ENCODE measurements at regions not wholly inside any gene's neighbourhood (a gene's known extent, or its start where the extent isn't known, plus 50 kb on each side); places are given as distances from the start of the nearest gene placed in this dataset.

DNA sequence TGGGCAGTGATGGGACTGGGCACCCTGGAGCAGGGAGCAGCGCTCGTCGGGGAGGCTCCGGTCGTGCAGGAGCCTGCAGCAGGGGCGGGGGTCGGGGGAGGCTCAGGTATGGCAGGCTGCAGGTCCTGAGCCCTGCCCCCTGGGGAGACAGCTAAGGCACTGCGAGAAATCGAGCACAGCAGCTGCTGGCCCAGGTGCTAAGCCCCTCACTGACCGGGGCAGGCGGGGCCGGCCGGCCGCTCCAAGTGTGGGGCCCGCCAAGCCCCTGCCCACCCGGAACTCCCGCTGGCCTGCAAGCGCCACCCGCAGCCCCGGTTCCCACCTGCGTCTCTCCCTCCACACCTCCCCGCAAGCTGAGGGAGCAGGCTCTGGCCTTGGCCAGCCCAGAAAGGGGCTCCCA is 326.8 kb upstream of the TMTC1 start:
- Histone ChIP-seq H3K79me1 (ENCODE audit: low read depth in 1 of 2, low read length in 2 of 2) (no peaks in the 10 kb centered on the region), H3K4me1 (ENCODE audit: control insufficient read depth, insufficient read depth, low read length) (0 out of 2 replicates have a peak, but pooled peaks cover 1% of the 10 kb centered on the region), H4K5ac (ENCODE audit: low read depth, low read length) (no peak overlapping the region), H3K27ac (ENCODE audit: insufficient read depth, low read length) (no peak overlapping the region), H3K9me1 (ENCODE audit: insufficient read depth, low read length) (no peaks in the 10 kb centered on the region), H3K4me2 (ENCODE audit: low read depth, low read length) (no peak overlapping the region), H3K27me3 (ENCODE audit: control insufficient read depth, insufficient read depth, low read length) (peaks cover 2% of the 10 kb centered on the region; the same call in 1 of the 2 replicates), H2AK9ac (replicated peaks; ENCODE audit: low read depth, low read length, poor library complexity) (no peak overlapping the region), H2BK5ac (ENCODE audit: low read depth, low read length, poor library complexity, severe bottlenecking) (no peak overlapping the region), H3K23ac (ENCODE audit: low read depth, low read length) (no peak overlapping the region), H2AFZ (replicated peaks; ENCODE audit: low read length, poor library complexity) (no peak overlapping the region), H2BK15ac (ENCODE audit: low read depth, low read length) (no peak overlapping the region), H3K9me3 (ENCODE audit: control insufficient read depth, insufficient read depth, low read length) (peaks cover 5% of the 10 kb centered on the region; the same call in 1 of the 2 replicates), H2AK5ac (ENCODE audit: low read depth, low read length) (no peak overlapping the region), H2BK20ac (ENCODE audit: low read depth, low read length) (no peak overlapping the region), H3K14ac (replicated peaks; ENCODE audit: low read depth, low read length) (no peak overlapping the region), H4K8ac (ENCODE audit: low read depth in 2 of 2, low read length in 2 of 2) (no peak overlapping the region), H4K91ac (ENCODE audit: insufficient read depth, low read depth, low read length) (no peak overlapping the region), H2BK120ac (ENCODE audit: low read depth, low read length) (no peak overlapping the region), H3K18ac (ENCODE audit: low read depth, low read length) (no peak overlapping the region), H3K56ac (ENCODE audit: extremely low read depth, insufficient read depth, low read length) (no peak overlapping the region), H3K4me3 (ENCODE audit: insufficient read depth, low read depth, low read length) (no peak overlapping the region), H3K4ac (ENCODE audit: low read depth, low read length) (no peak overlapping the region), H4K20me1 (ENCODE audit: insufficient read depth, low read length) (no peaks in the 10 kb centered on the region), H3K9ac (ENCODE audit: low read depth, low read length) (no peak overlapping the region), H3K36me3 (ENCODE audit: control insufficient read depth, insufficient read depth, low read length) (no peaks in the 10 kb centered on the region)
- dilution Hi-C loops (cut with HindIII; ENCODE audit: low sequenced_read_pairs, unreplicated experiment), result no loop called here
- TF ChIP-seq, protein P1, sequence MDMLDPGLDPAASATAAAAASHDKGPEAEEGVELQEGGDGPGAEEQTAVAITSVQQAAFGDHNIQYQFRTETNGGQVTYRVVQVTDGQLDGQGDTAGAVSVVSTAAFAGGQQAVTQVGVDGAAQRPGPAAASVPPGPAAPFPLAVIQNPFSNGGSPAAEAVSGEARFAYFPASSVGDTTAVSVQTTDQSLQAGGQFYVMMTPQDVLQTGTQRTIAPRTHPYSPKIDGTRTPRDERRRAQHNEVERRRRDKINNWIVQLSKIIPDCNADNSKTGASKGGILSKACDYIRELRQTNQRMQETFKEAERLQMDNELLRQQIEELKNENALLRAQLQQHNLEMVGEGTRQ (IDR thresholded peaks at IDR 0.05; ENCODE audit: low read depth, low read length), result no peak
- TF ChIP-seq NFE2L2 (IDR thresholded peaks at IDR 0.05; ENCODE audit: low read depth, low read length) (no peak), RCOR1 (IDR thresholded peaks at IDR 0.05; ENCODE audit: insufficient replicate concordance, low read length) (no peak), BHLHE40 (IDR thresholded peaks at IDR 0.05; ENCODE audit: low read depth, low read length) (no peak), FOS (IDR thresholded peaks at IDR 0.05; ENCODE audit: low read depth, low read length) (no peak), MAZ (IDR thresholded peaks at IDR 0.05; ENCODE audit: borderline replicate concordance, low read depth, low read length) (no peak), RAD21 (IDR thresholded peaks at IDR 0.05; ENCODE audit: low read length) (no peak), RFX5 (IDR thresholded peaks at IDR 0.05; ENCODE audit: low read depth, low read length) (no peak)
- TF ChIP-seq, protein P2, sequence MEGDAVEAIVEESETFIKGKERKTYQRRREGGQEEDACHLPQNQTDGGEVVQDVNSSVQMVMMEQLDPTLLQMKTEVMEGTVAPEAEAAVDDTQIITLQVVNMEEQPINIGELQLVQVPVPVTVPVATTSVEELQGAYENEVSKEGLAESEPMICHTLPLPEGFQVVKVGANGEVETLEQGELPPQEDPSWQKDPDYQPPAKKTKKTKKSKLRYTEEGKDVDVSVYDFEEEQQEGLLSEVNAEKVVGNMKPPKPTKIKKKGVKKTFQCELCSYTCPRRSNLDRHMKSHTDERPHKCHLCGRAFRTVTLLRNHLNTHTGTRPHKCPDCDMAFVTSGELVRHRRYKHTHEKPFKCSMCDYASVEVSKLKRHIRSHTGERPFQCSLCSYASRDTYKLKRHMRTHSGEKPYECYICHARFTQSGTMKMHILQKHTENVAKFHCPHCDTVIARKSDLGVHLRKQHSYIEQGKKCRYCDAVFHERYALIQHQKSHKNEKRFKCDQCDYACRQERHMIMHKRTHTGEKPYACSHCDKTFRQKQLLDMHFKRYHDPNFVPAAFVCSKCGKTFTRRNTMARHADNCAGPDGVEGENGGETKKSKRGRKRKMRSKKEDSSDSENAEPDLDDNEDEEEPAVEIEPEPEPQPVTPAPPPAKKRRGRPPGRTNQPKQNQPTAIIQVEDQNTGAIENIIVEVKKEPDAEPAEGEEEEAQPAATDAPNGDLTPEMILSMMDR (conservative IDR thresholded peaks at IDR 0.05; ENCODE audit: low read depth, low read length), result no peak
- WGBS, 2 experiments (ENCODE audit: extremely low coverage in 2 of 2, insufficient read length in 1 of 2), result no CpG with 5 or more reads among the region's 22 CpGs
- BruUV-seq (replicated peaks), result no TSS peak
- ChIA-PET POLR2A (ENCODE audit: unreplicated experiment) (no interaction called here), CTCF (no interaction called here)
- no peak for DNase-seq
- ATAC-seq (ENCODE audit: low read depth), result no peak
- in situ Hi-C loops (cut with MboI; ENCODE audit: low sequenced_read_pairs), result no loop called here
- intact Hi-C loops (cut with micrococcal nuclease), result no loop called here
